ENCODE measurements at regions not wholly inside any gene's neighbourhood (a gene's known extent, or its start where the extent isn't known, plus 50 kb on each side); places are given as distances from the start of the nearest gene placed in this dataset.
"Not testable (repeated sequence)": the region's sequence is repeated elsewhere in the genome, so short reads cannot be mapped to it uniquely, and the experiment has no call there.

DNA sequence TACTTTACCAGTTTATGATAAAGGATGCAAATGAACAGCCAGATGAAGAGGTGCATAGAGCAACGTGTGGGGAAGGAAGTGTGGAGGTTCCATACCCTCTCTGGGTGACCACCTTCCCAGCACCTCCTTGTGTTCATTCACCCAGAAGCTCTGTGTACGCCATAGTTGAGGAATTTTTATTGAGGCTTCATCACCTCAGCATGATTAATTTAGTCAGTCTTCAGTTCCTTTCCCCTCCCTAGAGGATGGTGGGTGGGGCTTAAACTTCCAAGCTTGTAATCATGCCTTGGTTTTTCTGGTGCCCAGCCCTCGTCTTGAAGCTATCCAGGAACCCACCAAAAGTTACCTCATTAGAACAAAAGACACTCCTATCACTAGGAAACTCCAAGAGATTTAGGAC is 162.7 kb downstream of the PLCE1 start:
- Histone ChIP-seq H3K4me3 (ENCODE audit: low read depth, low read length) (no peak overlapping the region), H3K36me3 (replicated peaks) (no peaks in the 10 kb centered on the region), H3K27ac (no peak overlapping the region), H3K27me3 (replicated peaks) (no peaks in the 10 kb centered on the region)
- DNase-seq = no peak
- TF ChIP-seq, protein P1, sequence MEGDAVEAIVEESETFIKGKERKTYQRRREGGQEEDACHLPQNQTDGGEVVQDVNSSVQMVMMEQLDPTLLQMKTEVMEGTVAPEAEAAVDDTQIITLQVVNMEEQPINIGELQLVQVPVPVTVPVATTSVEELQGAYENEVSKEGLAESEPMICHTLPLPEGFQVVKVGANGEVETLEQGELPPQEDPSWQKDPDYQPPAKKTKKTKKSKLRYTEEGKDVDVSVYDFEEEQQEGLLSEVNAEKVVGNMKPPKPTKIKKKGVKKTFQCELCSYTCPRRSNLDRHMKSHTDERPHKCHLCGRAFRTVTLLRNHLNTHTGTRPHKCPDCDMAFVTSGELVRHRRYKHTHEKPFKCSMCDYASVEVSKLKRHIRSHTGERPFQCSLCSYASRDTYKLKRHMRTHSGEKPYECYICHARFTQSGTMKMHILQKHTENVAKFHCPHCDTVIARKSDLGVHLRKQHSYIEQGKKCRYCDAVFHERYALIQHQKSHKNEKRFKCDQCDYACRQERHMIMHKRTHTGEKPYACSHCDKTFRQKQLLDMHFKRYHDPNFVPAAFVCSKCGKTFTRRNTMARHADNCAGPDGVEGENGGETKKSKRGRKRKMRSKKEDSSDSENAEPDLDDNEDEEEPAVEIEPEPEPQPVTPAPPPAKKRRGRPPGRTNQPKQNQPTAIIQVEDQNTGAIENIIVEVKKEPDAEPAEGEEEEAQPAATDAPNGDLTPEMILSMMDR (IDR thresholded peaks at IDR 0.05; ENCODE audit: low read depth, low read length, missing control alignments) = no peak
- in situ Hi-C loops (cut with HindIII; ENCODE audit: low pct_ligation_motif_present, low sequenced_read_pairs) = no loop called here

DNA sequence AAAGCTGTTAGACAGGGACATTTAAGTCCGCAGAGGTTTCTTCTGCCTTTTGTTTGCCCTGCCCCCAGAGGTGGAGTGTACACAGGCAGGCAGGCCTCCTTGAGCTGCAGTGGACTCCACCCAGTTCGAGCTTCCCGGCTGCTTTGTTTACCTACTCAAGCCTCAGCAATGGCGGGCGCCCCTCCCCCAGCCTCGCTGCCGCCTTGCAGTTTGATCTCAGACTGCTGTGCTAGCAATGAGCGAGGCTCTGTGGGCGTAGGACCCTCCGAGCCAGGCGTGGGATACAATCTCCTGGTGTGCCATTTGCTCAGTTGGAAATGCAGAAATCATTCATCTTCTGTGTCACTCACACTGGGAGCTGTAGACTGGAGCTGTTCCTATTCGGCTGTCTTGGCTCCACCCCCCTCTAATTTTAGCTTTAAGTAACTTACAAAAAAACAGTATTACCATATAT is 171.5 kb downstream of the PLCE1 start:
- H3K27me3 ChIP-seq (replicated peaks); H3K36me3 ChIP-seq (replicated peaks); H3K4me3 ChIP-seq (ENCODE audit: low read depth, low read length); in situ Hi-C loops (cut with HindIII; ENCODE audit: low pct_ligation_motif_present, low sequenced_read_pairs); H3K27ac ChIP-seq: not testable (repeated sequence)
- DNase-seq = peak; percentile 14

DNA sequence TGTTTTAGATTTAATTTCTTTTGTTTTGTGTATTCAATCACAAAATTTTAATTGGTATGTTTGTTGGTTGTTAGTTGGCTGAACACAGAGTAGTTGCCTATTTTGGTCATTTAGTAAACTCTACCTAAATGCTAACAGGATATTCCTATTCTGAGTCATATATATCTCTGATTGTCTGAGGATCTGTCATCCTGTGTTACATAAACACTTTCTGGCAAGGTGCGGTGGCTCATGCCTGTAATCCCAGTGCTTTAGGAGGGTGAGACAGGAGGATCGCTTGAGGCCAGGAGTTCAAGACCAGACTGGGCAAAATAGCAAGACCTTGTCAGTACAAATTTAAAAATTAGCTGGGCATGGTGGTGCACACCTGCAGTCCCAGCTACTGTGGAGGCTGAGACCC is 178.6 kb downstream of the PLCE1 start:
- TF ChIP-seq, protein P1 (IDR thresholded peaks at IDR 0.05; ENCODE audit: low read depth, low read length, missing control alignments) = no peak
- Histone ChIP-seq H3K27ac (no peak overlapping the region), H3K4me3 (ENCODE audit: low read depth, low read length) (no peak overlapping the region), H3K27me3 (replicated peaks) (no peaks in the 10 kb centered on the region), H3K36me3 (replicated peaks) (no peaks in the 10 kb centered on the region)
- in situ Hi-C loops (cut with HindIII; ENCODE audit: low pct_ligation_motif_present, low sequenced_read_pairs) = no loop called here
- DNase-seq = no peak

DNA sequence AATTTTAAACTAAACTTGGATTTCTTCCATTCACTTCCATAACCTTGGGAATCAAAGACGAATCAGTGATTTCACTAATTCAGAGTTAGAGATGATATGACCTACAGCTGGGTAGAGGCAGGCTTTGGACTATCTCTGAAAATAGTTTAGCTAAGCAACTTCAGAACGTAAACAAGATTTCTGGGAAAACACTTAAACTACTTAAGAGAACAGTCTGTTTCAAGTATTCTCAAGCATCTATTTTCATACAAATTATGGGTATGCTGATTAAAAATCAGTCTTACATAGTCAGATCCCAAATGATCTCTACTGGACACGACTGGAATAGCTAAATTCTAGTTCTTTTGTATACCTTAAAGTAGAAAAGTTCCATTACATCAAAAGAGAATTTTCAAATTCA is 179.9 kb downstream of the PLCE1 start:
- Histone ChIP-seq H3K27ac (no peak overlapping the region), H3K27me3 (replicated peaks) (no peaks in the 10 kb centered on the region), H3K36me3 (replicated peaks) (no peaks in the 10 kb centered on the region), H3K4me3 (ENCODE audit: low read depth, low read length) (no peak overlapping the region)
- no peak for DNase-seq
- in situ Hi-C loops (cut with HindIII; ENCODE audit: low pct_ligation_motif_present, low sequenced_read_pairs) = no loop called here
- TF ChIP-seq, protein P1 (IDR thresholded peaks at IDR 0.05; ENCODE audit: low read depth, low read length, missing control alignments) = no peak

DNA sequence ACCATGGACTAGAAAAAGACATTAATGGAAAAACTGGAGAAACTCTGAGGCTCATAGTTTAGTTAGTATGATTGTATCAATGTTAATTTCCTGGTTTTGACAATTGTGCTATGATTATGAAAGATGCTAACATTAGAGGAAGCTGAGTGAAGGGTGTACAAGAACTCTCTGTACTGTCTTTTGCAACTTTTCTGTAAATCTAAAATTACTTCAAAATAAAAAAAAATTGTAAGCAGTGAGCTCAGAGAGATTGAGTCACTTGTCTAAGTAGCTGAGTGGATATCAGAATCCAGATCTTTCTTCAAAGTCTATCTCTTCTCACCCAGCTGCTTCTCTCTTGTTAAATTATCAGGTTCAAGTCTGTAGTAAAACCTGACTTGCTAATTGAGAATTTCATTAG is 181.1 kb downstream of the PLCE1 start:
- DNase-seq = no peak
- Histone ChIP-seq H3K27me3 (replicated peaks) (no peaks in the 10 kb centered on the region), H3K4me3 (ENCODE audit: low read depth, low read length) (no peak overlapping the region), H3K36me3 (replicated peaks) (no peaks in the 10 kb centered on the region), H3K27ac (no peak overlapping the region)
- in situ Hi-C loops (cut with HindIII; ENCODE audit: low pct_ligation_motif_present, low sequenced_read_pairs) = no loop called here
- TF ChIP-seq, protein P1 (IDR thresholded peaks at IDR 0.05; ENCODE audit: low read depth, low read length, missing control alignments) = no peak

DNA sequence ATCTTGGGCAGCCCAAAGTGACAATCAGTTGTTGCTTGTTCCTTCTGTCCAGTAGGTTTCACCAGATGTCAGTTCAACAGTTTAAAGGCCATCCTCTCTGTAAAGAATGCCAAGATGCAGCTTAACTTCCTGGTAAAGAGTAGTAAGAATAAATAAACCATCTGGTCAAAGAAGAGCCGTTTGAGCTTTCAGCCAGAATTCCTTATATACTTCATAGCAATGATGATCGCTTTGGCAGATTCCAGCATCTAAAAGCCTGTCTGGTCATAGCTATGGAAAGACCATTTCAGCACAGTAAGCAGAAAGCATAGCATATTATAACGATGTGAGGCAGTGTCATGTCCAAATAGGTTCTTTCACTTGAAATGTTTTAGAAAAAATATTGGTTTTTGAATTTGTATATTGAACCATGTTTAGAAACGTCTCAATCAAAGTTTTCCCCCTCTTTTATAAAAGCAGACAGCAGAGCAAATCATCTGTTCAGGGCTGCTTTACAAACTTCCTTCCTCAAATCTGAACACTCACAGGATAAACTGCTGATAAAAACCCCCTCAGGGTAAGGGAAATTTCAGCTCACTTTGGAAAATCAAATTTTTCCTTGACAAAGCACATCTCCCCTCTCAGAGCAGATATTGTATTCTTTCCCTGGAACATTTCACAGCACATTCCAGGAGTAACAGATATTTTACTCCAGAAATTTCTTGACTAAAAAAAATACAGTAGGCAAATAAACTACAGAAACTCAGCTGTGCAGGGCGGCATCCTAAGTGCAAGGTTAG is 184.1 kb downstream of the NOC3L start:
- no peak overlapping the region for H3K27ac ChIP-seq
- no peaks in the 10 kb centered on the region for H3K27me3 ChIP-seq (replicated peaks)
- no peak overlapping the region for H3K4me3 ChIP-seq (ENCODE audit: low read depth, low read length)
- TF ChIP-seq, protein P1 (IDR thresholded peaks at IDR 0.05; ENCODE audit: low read depth, low read length, missing control alignments) = no peak
- DNase-seq = no peak
- in situ Hi-C loops (cut with HindIII; ENCODE audit: low pct_ligation_motif_present, low sequenced_read_pairs) = no loop called here
- no peaks in the 10 kb centered on the region for H3K36me3 ChIP-seq (replicated peaks)

Measured in brain microvascular endothelial cell (primary cell).